ENCODE measurements at regions not wholly inside any gene's neighbourhood (a gene's known extent, or its start where the extent isn't known, plus 50 kb on each side); places are given as distances from the start of the nearest gene placed in this dataset.
"Not testable (repeated sequence)": the region's sequence is repeated elsewhere in the genome, so short reads cannot be mapped to it uniquely, and the experiment has no call there.

- TF ChIP-seq CTCF (IDR thresholded peaks at IDR 0.05; ENCODE audit: insufficient read depth, low read depth, low read length) = no peak
- DNase-seq (ENCODE audit: low read depth) = no peak
- H3K4me3 ChIP-seq (ENCODE audit: low read depth, low read length) = no peak overlapping the region
Measured at GRCh38 chr2:193156480-193156879, 961.7 kb upstream of the TMEFF2 start.

DNA sequence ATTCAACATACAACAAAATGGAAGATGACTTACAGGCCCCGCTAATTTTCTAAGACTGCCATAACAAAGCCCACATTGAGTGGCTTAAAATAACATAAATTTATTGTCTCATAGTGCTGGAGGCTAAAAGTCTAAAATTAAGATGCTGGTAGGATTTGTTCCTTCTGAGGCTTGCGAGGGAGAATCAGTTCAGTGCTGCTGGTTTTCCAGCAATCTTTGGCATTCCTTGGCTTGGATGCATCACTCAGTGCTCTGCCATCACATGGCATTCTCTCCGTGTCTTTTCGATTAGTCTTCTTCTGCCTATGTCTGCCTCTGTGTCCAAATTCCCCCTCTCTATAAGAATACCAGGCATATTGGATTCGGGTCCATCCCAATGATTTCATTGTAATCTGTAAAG is 959.3 kb upstream of the TMEFF2 start:
- no peak for TF ChIP-seq CTCF (IDR thresholded peaks at IDR 0.05; ENCODE audit: insufficient read depth, low read depth, low read length)
- DNase-seq (ENCODE audit: low read depth) = no peak
- no peak overlapping the region for H3K4me3 ChIP-seq (ENCODE audit: low read depth, low read length)

- TF ChIP-seq CTCF (IDR thresholded peaks at IDR 0.05; ENCODE audit: insufficient read depth, low read depth, low read length) = no peak
- H3K4me3 ChIP-seq (ENCODE audit: low read depth, low read length) = no peak overlapping the region
- DNase-seq (ENCODE audit: low read depth) = no peak
Measured at GRCh38 chr2:193153576-193153975, 958.8 kb upstream of the TMEFF2 start.

GRCh38 chr2:193142467-193142866 is 947.7 kb upstream of the TMEFF2 start:
- H3K4me3 ChIP-seq (ENCODE audit: low read depth, low read length); DNase-seq (ENCODE audit: low read depth): not testable (repeated sequence)

- no peak overlapping the region for H3K4me3 ChIP-seq (ENCODE audit: low read depth, low read length)
- no peak for TF ChIP-seq CTCF (IDR thresholded peaks at IDR 0.05; ENCODE audit: insufficient read depth, low read depth, low read length)
- no peak for DNase-seq (ENCODE audit: low read depth)
Measured at GRCh38 chr2:193141998-193142397, 947.3 kb upstream of the TMEFF2 start.

DNA sequence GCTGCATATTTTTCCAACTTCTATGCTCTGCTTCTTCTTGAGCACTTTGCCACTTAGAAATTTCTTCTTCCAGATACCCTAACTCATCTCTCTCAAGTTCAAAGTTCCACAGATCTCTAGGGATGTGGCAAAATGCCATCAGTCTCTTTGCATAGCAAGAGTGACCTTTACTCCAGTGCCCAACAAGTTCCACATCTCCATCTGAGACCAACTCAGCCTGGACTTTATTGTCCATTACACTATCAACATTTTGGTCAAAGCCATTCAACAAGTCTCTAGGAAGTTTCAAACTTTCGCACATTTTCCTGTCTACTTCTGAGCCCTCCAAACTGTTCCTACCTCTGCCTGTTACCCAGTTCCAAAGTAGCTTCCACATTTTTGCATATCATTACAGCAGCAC is 946.2 kb upstream of the TMEFF2 start:
- H3K4me3 ChIP-seq (ENCODE audit: low read depth, low read length); DNase-seq (ENCODE audit: low read depth): not testable (repeated sequence)

- H3K4me3 ChIP-seq (ENCODE audit: low read depth, low read length) = no peak overlapping the region
- DNase-seq (ENCODE audit: low read depth) = no peak
- TF ChIP-seq CTCF (IDR thresholded peaks at IDR 0.05; ENCODE audit: insufficient read depth, low read depth, low read length) = no peak
Measured at GRCh38 chr2:193124815-193125214, 930.1 kb upstream of the TMEFF2 start.

- TF ChIP-seq CTCF (IDR thresholded peaks at IDR 0.05; ENCODE audit: insufficient read depth, low read depth, low read length) = no peak
- H3K4me3 ChIP-seq (ENCODE audit: low read depth, low read length) = no peak overlapping the region
- DNase-seq (ENCODE audit: low read depth) = no peak
Measured at GRCh38 chr2:193114827-193115226, 920.1 kb upstream of the TMEFF2 start.

All from fibroblast of villous mesenchyme (primary cell).